ENCODE measurements at regions not wholly inside any gene's neighbourhood (a gene's known extent, or its start where the extent isn't known, plus 50 kb on each side); places are given as distances from the start of the nearest gene placed in this dataset.

DNA sequence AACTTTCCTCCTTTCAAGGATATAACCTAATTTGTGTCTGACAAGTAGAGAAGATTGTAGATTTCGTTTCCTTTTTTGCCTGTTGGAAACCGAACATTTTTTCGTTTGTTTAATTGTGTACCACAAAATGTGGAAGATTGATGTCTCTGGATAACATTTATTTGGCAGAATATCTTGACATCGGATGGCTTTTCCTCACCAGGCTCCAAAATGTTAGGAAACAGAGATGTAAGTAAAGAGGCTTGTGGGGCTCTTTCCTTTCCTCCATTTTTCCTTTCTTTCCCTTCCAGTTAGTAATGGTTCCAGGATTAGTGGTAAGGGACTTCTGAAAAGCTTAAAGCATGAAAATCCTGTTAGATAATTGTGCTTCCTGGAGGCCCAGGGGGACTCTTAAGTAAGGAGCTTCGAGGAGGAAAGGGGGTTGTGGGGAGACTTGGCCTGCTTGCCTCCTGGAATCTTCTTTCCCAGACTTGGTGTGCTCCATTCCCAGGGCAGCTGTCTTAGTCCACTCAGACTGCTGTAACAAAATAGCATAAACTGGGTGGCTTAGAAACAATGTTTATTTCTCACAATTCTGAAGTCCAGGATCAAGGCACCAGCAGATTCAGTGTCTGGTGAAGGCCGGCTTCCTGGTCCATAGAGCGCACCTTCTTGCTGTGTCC, 243.1 kb upstream of the PWP1 start (continued):
- TF ChIP-seq, protein P1, sequence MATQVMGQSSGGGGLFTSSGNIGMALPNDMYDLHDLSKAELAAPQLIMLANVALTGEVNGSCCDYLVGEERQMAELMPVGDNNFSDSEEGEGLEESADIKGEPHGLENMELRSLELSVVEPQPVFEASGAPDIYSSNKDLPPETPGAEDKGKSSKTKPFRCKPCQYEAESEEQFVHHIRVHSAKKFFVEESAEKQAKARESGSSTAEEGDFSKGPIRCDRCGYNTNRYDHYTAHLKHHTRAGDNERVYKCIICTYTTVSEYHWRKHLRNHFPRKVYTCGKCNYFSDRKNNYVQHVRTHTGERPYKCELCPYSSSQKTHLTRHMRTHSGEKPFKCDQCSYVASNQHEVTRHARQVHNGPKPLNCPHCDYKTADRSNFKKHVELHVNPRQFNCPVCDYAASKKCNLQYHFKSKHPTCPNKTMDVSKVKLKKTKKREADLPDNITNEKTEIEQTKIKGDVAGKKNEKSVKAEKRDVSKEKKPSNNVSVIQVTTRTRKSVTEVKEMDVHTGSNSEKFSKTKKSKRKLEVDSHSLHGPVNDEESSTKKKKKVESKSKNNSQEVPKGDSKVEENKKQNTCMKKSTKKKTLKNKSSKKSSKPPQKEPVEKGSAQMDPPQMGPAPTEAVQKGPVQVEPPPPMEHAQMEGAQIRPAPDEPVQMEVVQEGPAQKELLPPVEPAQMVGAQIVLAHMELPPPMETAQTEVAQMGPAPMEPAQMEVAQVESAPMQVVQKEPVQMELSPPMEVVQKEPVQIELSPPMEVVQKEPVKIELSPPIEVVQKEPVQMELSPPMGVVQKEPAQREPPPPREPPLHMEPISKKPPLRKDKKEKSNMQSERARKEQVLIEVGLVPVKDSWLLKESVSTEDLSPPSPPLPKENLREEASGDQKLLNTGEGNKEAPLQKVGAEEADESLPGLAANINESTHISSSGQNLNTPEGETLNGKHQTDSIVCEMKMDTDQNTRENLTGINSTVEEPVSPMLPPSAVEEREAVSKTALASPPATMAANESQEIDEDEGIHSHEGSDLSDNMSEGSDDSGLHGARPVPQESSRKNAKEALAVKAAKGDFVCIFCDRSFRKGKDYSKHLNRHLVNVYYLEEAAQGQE (IDR thresholded peaks at IDR 0.05; ENCODE audit: unreplicated experiment) = no peak
- no peak for TF ChIP-seq EZH2 (IDR thresholded peaks at IDR 0.05; ENCODE audit: low read depth, unreplicated experiment)
- TF ChIP-seq, protein P2, sequence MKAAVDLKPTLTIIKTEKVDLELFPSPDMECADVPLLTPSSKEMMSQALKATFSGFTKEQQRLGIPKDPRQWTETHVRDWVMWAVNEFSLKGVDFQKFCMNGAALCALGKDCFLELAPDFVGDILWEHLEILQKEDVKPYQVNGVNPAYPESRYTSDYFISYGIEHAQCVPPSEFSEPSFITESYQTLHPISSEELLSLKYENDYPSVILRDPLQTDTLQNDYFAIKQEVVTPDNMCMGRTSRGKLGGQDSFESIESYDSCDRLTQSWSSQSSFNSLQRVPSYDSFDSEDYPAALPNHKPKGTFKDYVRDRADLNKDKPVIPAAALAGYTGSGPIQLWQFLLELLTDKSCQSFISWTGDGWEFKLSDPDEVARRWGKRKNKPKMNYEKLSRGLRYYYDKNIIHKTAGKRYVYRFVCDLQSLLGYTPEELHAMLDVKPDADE (IDR thresholded peaks at IDR 0.05) = no peak

DNA sequence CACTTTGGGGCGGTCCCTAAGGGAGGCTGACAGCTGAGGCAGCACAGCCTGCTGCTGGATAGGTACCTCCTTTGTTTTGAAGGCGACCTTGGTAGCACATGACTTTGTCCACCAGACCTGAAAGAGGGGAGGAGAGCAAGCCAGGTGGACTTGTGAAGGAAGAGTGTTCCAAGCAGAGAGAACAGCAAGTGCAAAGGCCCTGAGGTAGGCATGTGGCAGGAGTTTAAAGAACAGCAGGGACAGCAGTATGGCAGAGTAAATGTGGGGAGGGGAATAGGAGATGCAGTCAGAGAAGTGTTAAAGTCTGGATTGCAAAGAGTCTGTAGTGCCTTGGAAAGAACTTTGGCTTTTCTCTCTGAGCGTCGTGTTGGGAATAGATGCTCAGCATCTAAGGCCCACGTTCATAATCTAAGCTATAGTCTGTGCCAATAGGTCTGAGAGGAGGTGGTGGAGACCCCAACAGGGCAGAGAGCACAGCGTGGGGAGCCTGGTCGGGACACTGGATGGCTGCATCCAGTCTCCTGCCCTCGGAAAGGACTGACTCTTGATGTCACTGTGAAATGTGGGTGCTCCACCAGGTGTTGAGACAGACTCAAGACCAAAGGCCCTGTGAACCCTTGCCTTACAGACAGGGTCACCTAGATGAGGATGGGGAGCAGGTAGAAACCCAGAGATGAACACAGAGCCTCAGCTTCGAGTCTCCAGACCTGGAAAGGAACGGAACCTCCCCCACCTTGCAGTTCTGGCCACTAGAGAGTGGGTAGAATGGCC, 242.1 kb upstream of the PWP1 start:
- Histone ChIP-seq H3K4me1 (ENCODE audit: insufficient read depth) (peaks cover 16% of the 10 kb centered on the region), H3K36me3 (ENCODE audit: insufficient read depth) (no peaks in the 10 kb centered on the region), H3F3A (replicated peaks; ENCODE audit: low read depth) (no peaks in the 10 kb centered on the region), H3K79me2 (replicated peaks; ENCODE audit: insufficient read depth) (no peaks in the 10 kb centered on the region), H3K27ac (ENCODE audit: low read depth) (no peak overlapping the region), H2AFZ (no peak overlapping the region), H3K9me2 (ENCODE audit: insufficient read depth) (no peaks in the 10 kb centered on the region), H4K20me1 (replicated peaks; ENCODE audit: insufficient read depth) (no peaks in the 10 kb centered on the region), H3K4me2 (no peak overlapping the region), H3K27me3 (ENCODE audit: insufficient read depth) (no peaks in the 10 kb centered on the region), H3K4me3 (no peak overlapping the region)
- ATAC-seq (no peak), DNase-seq (ENCODE audit: low spot score) (no peak)
- Mint-ChIP-seq H3K4me1 (peaks cover 24% of the 10 kb centered on the region), H3K36me3 (ENCODE audit: low read depth) (no peaks in the 10 kb centered on the region), H3K27me3 (ENCODE audit: insufficient read depth, low read depth, poor library complexity) (peaks cover 9% of the 10 kb centered on the region), H3K4me3 (no peak overlapping the region), H3K27ac (no peak overlapping the region), H3K9me3 (no peaks in the 10 kb centered on the region)
- TF ChIP-seq EZH2 (IDR thresholded peaks at IDR 0.05; ENCODE audit: low read depth, unreplicated experiment) (no peak), ZNF114 (CRISPR knock-in tag; IDR thresholded peaks at IDR 0.05) (no peak), STAT1 (IDR thresholded peaks at IDR 0.05; ENCODE audit: unreplicated experiment) (no peak), NANOG (IDR thresholded peaks at IDR 0.05; ENCODE audit: borderline replicate concordance) (no peak), ZNF331 (CRISPR knock-in tag; IDR thresholded peaks at IDR 0.05; ENCODE audit: low read depth) (no peak), EZH2phosphoT487 (IDR thresholded peaks at IDR 0.05; ENCODE audit: unreplicated experiment) (no peak), POLR2AphosphoS5 (IDR thresholded peaks at IDR 0.05; ENCODE audit: low read depth) (no peak), JUNB (IDR thresholded peaks at IDR 0.05; ENCODE audit: unreplicated experiment) (no peak), CREB1 (CRISPR knock-in tag; IDR thresholded peaks at IDR 0.05; ENCODE audit: low read depth) (no peak)
- TF ChIP-seq, protein P3, sequence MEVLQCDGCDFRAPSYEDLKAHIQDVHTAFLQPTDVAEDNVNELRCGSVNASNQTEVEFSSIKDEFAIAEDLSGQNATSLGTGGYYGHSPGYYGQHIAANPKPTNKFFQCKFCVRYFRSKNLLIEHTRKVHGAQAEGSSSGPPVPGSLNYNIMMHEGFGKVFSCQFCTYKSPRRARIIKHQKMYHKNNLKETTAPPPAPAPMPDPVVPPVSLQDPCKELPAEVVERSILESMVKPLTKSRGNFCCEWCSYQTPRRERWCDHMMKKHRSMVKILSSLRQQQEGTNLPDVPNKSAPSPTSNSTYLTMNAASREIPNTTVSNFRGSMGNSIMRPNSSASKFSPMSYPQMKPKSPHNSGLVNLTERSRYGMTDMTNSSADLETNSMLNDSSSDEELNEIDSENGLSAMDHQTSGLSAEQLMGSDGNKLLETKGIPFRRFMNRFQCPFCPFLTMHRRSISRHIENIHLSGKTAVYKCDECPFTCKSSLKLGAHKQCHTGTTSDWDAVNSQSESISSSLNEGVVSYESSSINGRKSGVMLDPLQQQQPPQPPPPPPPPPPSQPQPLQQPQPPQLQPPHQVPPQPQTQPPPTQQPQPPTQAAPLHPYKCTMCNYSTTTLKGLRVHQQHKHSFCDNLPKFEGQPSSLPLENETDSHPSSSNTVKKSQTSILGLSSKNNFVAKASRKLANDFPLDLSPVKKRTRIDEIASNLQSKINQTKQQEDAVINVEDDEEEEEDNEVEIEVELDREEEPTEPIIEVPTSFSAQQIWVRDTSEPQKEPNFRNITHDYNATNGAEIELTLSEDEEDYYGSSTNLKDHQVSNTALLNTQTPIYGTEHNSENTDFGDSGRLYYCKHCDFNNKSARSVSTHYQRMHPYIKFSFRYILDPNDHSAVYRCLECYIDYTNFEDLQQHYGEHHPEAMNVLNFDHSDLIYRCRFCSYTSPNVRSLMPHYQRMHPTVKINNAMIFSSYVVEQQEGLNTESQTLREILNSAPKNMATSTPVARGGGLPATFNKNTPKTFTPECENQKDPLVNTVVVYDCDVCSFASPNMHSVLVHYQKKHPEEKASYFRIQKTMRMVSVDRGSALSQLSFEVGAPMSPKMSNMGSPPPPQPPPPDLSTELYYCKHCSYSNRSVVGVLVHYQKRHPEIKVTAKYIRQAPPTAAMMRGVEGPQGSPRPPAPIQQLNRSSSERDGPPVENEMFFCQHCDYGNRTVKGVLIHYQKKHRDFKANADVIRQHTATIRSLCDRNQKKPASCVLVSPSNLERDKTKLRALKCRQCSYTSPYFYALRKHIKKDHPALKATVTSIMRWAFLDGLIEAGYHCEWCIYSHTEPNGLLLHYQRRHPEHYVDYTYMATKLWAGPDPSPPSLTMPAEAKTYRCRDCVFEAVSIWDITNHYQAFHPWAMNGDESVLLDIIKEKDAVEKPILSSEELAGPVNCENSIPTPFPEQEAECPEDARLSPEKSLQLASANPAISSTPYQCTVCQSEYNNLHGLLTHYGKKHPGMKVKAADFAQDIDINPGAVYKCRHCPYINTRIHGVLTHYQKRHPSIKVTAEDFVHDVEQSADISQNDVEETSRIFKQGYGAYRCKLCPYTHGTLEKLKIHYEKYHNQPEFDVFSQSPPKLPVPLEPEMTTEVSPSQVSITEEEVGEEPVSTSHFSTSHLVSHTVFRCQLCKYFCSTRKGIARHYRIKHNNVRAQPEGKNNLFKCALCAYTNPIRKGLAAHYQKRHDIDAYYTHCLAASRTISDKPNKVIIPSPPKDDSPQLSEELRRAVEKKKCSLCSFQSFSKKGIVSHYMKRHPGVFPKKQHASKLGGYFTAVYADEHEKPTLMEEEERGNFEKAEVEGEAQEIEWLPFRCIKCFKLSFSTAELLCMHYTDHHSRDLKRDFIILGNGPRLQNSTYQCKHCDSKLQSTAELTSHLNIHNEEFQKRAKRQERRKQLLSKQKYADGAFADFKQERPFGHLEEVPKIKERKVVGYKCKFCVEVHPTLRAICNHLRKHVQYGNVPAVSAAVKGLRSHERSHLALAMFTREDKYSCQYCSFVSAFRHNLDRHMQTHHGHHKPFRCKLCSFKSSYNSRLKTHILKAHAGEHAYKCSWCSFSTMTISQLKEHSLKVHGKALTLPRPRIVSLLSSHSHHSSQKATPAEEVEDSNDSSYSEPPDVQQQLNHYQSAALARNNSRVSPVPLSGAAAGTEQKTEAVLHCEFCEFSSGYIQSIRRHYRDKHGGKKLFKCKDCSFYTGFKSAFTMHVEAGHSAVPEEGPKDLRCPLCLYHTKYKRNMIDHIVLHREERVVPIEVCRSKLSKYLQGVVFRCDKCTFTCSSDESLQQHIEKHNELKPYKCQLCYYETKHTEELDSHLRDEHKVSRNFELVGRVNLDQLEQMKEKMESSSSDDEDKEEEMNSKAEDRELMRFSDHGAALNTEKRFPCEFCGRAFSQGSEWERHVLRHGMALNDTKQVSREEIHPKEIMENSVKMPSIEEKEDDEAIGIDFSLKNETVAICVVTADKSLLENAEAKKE (CRISPR knock-in tag; IDR thresholded peaks at IDR 0.05) = no peak

All from GM23338 (cell line).